Colonic mucosa (tissue), 4 donors: ENCODE measurements at regions not wholly inside any gene's neighbourhood (a gene's known extent, or its start where the extent isn't known, plus 50 kb on each side); places are given as distances from the start of the nearest gene placed in this dataset.

Experiments used
- DNase-seq: peaks from one replicate; pipeline ENCODE4 v3.0.0-alpha.2; 2020
- H3K27ac ChIP-seq: fragments of 200-600 bp; one replicate; pipeline ENCODE4 v1.8.0; 2021
- H3K27me3 ChIP-seq: fragments of 200-600 bp; one replicate; pipeline ENCODE4 v1.8.0; 2021
- H3K36me3 ChIP-seq: fragments of 200-600 bp; one replicate; pipeline ENCODE4 v1.8.0; 2021
- H3K4me1 ChIP-seq: fragments of 200-600 bp; one replicate; pipeline ENCODE4 v1.8.0; 2021; ENCODE audit warnings: mild to moderate bottlenecking
- H3K4me3 ChIP-seq: fragments of 200-600 bp; one replicate; pipeline ENCODE4 v1.8.0; 2021
- H3K9ac ChIP-seq, 2 donors: one replicate each; pipeline ENCODE4 v1.7.0; 2013; ENCODE audit warnings: control low read depth in 2 of 2, low read depth in 2 of 2, low read length in 2 of 2
- H3K9me3 ChIP-seq: fragments of 200-600 bp; one replicate; pipeline ENCODE4 v1.8.0; 2021
- CTCF ChIP-seq: fragments of 200-600 bp; IDR thresholded peaks from one replicate; pipeline ENCODE4 v1.8.0; 2022; ENCODE audit warnings: antibody characterized with exemption, mild to moderate bottlenecking
- intact Hi-C: fragments of 100-400 bp; cut with DNase I; formaldehyde crosslinking; loops from one replicate; pipeline ENCODE4 v1.14.1; 2022
- donor health status: healthy.
- donor health status: DM: no; HTN: no; CAD: no.
- donor health status: DM: no; HTN: no; CAD: no.

GRCh38 chr2:121860758-121861227, 105.3 kb downstream of the TSN start:
- no peak for TF ChIP-seq CTCF
- H3K9ac ChIP-seq: no peak overlapping the region
- H3K27ac ChIP-seq: no peak overlapping the region
- H3K36me3 ChIP-seq: no peaks in the 10 kb centered on the region
- no peaks in the 10 kb centered on the region for H3K4me1 ChIP-seq
- H3K9me3 ChIP-seq: no peaks in the 10 kb centered on the region
- intact Hi-C loops: no loop called here
- no peak overlapping the region for H3K4me3 ChIP-seq
- no peaks in the 10 kb centered on the region for H3K27me3 ChIP-seq
- no peak for DNase-seq

GRCh38 chr2:121862286-121862685, 106.8 kb downstream of the TSN start:
- Histone ChIP-seq H3K27ac (no peak overlapping the region), H3K36me3 (no peaks in the 10 kb centered on the region), H3K27me3 (no peaks in the 10 kb centered on the region), H3K9me3 (no peaks in the 10 kb centered on the region), H3K4me3 (no peak overlapping the region), H3K4me1 (no peaks in the 10 kb centered on the region), H3K9ac (no peak overlapping the region)
- TF ChIP-seq CTCF: no peak
- DNase-seq: no peak
- intact Hi-C loops: no loop called here

- no peak for DNase-seq
- H3K27me3 ChIP-seq: no peaks in the 10 kb centered on the region
- no peak overlapping the region for H3K4me3 ChIP-seq
- no peaks in the 10 kb centered on the region for H3K9me3 ChIP-seq
- intact Hi-C loops: no loop called here
- H3K9ac ChIP-seq: no peak overlapping the region
- no peaks in the 10 kb centered on the region for H3K4me1 ChIP-seq
- no peak for TF ChIP-seq CTCF
- no peaks in the 10 kb centered on the region for H3K36me3 ChIP-seq
- no peak overlapping the region for H3K27ac ChIP-seq
These were observed 110.5 kb downstream of the TSN start for GRCh38 chr2:121865914-121866313.

- no peak for DNase-seq
- Histone ChIP-seq H3K27me3 (no peaks in the 10 kb centered on the region), H3K4me1 (no peaks in the 10 kb centered on the region), H3K9me3 (no peaks in the 10 kb centered on the region), H3K4me3 (no peak overlapping the region), H3K9ac (no peak overlapping the region), H3K27ac (no peak overlapping the region), H3K36me3 (no peaks in the 10 kb centered on the region)
- no peak for TF ChIP-seq CTCF
- intact Hi-C loops: no loop called here
These were observed 111.3 kb downstream of the TSN start for GRCh38 chr2:121866789-121867188.

GRCh38 chr2:121868652-121869051, 113.2 kb downstream of the TSN start:
- Histone ChIP-seq H3K36me3 (no peaks in the 10 kb centered on the region), H3K4me3 (no peak overlapping the region), H3K9me3 (no peaks in the 10 kb centered on the region), H3K9ac (no peak overlapping the region), H3K27me3 (no peaks in the 10 kb centered on the region), H3K4me1 (no peaks in the 10 kb centered on the region), H3K27ac (no peak overlapping the region)
- TF ChIP-seq CTCF: no peak
- DNase-seq: no peak
- intact Hi-C loops: no loop called here

GRCh38 chr2:121869363-121869762, 113.9 kb downstream of the TSN start:
- TF ChIP-seq CTCF: no peak
- H3K9ac ChIP-seq: no peak overlapping the region
- no peaks in the 10 kb centered on the region for H3K4me1 ChIP-seq
- no peak for DNase-seq
- no peaks in the 10 kb centered on the region for H3K36me3 ChIP-seq
- H3K27me3 ChIP-seq: no peaks in the 10 kb centered on the region
- H3K27ac ChIP-seq: no peak overlapping the region
- intact Hi-C loops: no loop called here
- no peaks in the 10 kb centered on the region for H3K9me3 ChIP-seq
- no peak overlapping the region for H3K4me3 ChIP-seq
